ENCODE measurements at regions not wholly inside any gene's neighbourhood (a gene's known extent, or its start where the extent isn't known, plus 50 kb on each side); places are given as distances from the start of the nearest gene placed in this dataset.

DNA sequence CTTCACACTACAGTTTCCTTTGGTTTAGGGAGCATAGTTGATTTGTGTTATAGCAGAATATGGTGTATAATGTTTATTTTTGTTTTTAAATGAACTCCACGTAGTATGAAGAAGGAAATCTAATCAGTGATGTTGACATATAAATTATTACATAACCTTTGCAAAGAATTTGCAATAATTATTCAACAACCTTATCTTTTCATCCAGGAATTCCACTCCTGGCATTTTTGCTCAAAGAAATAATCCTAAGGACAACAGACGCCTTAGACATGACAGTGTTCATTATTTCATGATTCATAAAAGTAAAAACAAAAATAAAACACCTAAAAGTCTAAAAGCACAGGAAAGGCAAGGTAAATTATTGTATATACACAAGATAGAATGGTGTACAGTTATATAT, 229.2 kb downstream of the EPM2A start:
- TF ChIP-seq, protein P1, sequence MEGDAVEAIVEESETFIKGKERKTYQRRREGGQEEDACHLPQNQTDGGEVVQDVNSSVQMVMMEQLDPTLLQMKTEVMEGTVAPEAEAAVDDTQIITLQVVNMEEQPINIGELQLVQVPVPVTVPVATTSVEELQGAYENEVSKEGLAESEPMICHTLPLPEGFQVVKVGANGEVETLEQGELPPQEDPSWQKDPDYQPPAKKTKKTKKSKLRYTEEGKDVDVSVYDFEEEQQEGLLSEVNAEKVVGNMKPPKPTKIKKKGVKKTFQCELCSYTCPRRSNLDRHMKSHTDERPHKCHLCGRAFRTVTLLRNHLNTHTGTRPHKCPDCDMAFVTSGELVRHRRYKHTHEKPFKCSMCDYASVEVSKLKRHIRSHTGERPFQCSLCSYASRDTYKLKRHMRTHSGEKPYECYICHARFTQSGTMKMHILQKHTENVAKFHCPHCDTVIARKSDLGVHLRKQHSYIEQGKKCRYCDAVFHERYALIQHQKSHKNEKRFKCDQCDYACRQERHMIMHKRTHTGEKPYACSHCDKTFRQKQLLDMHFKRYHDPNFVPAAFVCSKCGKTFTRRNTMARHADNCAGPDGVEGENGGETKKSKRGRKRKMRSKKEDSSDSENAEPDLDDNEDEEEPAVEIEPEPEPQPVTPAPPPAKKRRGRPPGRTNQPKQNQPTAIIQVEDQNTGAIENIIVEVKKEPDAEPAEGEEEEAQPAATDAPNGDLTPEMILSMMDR (conservative IDR thresholded peaks at IDR 0.05; ENCODE audit: low read length), result no peak
- no peak overlapping the region for H3K4me3 ChIP-seq (ENCODE audit: low read length)
- DNase-seq (ENCODE audit: low read depth), result no peak

DNA sequence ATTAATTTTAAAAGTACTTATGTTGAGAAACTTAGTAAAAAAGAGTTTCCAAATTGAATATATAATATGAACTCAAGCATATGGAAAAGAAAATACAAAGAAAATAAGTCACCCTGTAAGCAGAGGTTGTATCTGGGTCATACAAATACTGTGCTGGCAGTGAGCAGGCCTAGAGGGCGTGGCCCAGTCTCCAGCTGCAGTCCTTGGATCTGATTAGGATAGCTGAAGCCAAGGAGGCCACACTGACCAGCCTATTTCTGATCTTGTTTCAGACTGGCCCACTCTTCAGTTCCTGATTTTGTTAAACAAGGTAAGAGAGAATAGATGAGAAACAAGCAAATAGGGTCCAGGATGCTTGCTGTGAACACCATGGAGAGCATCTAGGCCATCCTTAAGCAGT, 228.8 kb downstream of the EPM2A start:
- no peak overlapping the region for H3K4me3 ChIP-seq (ENCODE audit: low read length)
- TF ChIP-seq, protein P1 (conservative IDR thresholded peaks at IDR 0.05; ENCODE audit: low read length), result no peak
- no peak for DNase-seq (ENCODE audit: low read depth)

DNA sequence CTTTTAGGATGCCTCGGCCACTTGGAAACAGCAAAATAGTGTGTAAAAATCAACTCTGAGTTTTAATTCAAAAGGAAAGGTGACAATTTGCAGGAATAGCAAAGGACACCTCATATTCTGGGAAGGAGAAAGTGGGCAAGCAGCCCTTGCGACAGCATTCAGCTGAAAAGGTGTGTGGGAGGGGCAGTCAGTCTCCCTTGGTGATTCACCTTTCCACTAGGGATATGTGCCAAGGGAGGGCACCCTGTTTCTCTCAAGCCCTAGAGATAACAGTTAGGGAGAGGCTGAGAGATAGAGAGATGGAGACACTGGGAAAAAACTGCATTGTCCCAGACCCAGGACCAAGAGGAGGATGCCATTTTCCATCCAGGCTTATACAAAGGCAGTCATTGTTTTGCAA, 228.1 kb downstream of the EPM2A start:
- TF ChIP-seq, protein P1 (conservative IDR thresholded peaks at IDR 0.05; ENCODE audit: low read length), result no peak
- no peak for DNase-seq (ENCODE audit: low read depth)

DNA sequence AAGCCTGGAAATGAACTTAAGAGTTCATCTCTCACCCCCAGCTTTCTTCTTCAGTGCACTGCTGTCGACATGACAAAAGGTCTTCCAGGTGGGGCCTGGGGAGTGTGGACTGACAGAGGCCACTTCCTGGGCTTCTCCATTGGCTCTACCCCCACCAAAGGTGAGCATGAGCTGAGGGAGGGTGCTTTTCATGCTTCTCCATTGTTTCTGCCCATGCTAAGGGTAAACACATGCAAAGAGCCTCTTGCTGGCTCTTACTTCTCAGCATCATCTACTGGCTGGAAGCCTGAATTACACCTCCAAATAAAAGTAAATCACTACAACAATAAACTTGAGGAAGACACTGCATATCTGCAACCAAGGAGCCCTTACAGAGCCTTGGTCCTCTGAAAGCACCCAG, 227.2 kb downstream of the EPM2A start:
- TF ChIP-seq, protein P1 (conservative IDR thresholded peaks at IDR 0.05; ENCODE audit: low read length), result no peak
- H3K4me3 ChIP-seq (ENCODE audit: low read length), result no peak overlapping the region
- no peak for DNase-seq (ENCODE audit: low read depth)

More for the DNA sequence above, 228.1 kb downstream of the EPM2A start:
- no peak overlapping the region for H3K4me3 ChIP-seq (ENCODE audit: low read length)

DNA sequence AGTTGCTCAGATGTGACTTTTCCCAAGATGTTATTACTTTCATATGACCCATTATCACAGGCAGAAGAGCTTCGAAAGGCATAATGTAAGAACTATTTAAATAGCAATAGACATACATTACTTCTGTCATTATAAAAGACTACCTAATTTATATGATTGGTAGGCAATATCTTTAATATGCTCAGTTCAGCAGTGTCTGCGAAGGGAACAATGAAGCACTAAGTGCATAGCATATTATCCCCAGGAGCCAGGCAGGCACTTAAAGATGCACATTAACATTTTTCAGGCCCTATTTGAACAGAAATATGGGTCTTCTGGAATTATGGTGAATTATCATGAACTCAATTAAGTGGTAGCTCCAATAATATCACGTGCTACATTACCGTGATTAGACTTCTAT, 217.8 kb downstream of the EPM2A start:
- TF ChIP-seq, protein P1 (conservative IDR thresholded peaks at IDR 0.05; ENCODE audit: low read length), result no peak
- H3K4me3 ChIP-seq (ENCODE audit: low read length), result no peak overlapping the region

DNA sequence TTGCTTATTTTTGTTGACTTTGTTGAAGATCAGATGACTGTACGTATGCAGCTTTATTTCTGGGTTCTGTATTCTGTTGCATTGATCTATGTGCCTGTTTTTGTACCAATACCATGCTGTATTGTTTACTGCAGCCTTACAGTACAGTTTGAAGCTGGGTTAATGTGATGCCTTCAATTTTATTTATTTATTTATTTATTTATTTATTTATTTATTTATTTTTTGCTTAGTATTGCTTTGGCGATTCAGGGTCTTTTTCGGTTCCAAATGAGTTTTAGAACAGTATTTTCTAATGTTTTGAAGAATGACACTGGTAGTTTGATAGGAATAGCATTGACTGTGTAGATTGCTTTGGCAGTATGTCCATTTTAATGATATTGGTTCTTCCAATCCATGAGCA, 210.3 kb downstream of the EPM2A start:
- DNase-seq (ENCODE audit: low read depth), result no peak

More for the DNA sequence above, 217.8 kb downstream of the EPM2A start:
- DNase-seq (ENCODE audit: low read depth), result no peak

DNA sequence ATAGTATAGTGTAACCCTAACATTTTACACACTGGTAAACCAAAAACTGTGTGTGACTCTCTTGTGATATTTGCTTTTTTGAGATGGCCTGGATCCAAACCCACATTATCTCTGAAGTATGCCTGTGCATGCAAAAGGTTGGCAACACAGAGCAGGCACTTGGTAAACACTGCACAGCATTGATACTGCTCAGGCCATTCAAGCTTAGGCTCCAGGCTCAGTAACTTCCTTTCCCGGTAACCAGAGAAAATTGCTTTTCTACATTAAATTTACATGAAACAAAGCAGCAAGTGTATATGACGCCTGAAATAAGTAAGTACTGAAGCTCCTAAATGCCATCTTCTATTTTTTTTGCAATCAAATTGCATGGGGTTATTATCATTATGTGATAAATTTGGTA, 205.7 kb downstream of the EPM2A start:
- DNase-seq (ENCODE audit: low read depth), result no peak
- TF ChIP-seq, protein P1 (conservative IDR thresholded peaks at IDR 0.05; ENCODE audit: low read length), result no peak
- no peak overlapping the region for H3K4me3 ChIP-seq (ENCODE audit: low read length)

More for the DNA sequence above, 210.3 kb downstream of the EPM2A start:
- H3K4me3 ChIP-seq (ENCODE audit: low read length), result no peak overlapping the region
- TF ChIP-seq, protein P1 (conservative IDR thresholded peaks at IDR 0.05; ENCODE audit: low read length), result no peak

Data from AG10803 (cell line).